ENCODE measurements at regions not wholly inside any gene's neighbourhood (a gene's known extent, or its start where the extent isn't known, plus 50 kb on each side); places are given as distances from the start of the nearest gene placed in this dataset.
"Not testable (repeated sequence)": the region's sequence is repeated elsewhere in the genome, so short reads cannot be mapped to it uniquely, and the experiment has no call there.

GRCh38 chr10:126759531-126759930 is 89.0 kb upstream of the C10orf90 start:
- no peak for TF ChIP-seq YY2 (tag by site-specific recombination; IDR thresholded peaks at IDR 0.05)
- no peak for TF ChIP-seq ZNF169 (tag by site-specific recombination; IDR thresholded peaks at IDR 0.05)
- no peak for TF ChIP-seq ZNF624 (tag by site-specific recombination; IDR thresholded peaks at IDR 0.05)
- TF ChIP-seq, protein P1, sequence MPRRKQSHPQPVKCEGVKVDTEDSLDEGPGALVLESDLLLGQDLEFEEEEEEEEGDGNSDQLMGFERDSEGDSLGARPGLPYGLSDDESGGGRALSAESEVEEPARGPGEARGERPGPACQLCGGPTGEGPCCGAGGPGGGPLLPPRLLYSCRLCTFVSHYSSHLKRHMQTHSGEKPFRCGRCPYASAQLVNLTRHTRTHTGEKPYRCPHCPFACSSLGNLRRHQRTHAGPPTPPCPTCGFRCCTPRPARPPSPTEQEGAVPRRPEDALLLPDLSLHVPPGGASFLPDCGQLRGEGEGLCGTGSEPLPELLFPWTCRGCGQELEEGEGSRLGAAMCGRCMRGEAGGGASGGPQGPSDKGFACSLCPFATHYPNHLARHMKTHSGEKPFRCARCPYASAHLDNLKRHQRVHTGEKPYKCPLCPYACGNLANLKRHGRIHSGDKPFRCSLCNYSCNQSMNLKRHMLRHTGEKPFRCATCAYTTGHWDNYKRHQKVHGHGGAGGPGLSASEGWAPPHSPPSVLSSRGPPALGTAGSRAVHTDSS (tag by site-specific recombination; IDR thresholded peaks at IDR 0.05): no peak
- no peak for TF ChIP-seq ZNF423 (tag by site-specific recombination; IDR thresholded peaks at IDR 0.05)
- no peak for TF ChIP-seq GLIS2 (tag by site-specific recombination; IDR thresholded peaks at IDR 0.05)
- no peak for TF ChIP-seq ZNF664 (tag by site-specific recombination; IDR thresholded peaks at IDR 0.05)
- TF ChIP-seq OVOL3 (tag by site-specific recombination; IDR thresholded peaks at IDR 0.05): no peak
- no peak for TF ChIP-seq YY1 (tag by site-specific recombination; IDR thresholded peaks at IDR 0.05)
- no peak for TF ChIP-seq ZNF112 (tag by site-specific recombination; IDR thresholded peaks at IDR 0.05)
- TF ChIP-seq ZNF585B (tag by site-specific recombination; IDR thresholded peaks at IDR 0.05): no peak
- no peak for TF ChIP-seq ZNF660 (tag by site-specific recombination; IDR thresholded peaks at IDR 0.05)
- no peak for TF ChIP-seq REPIN1 (tag by site-specific recombination; IDR thresholded peaks at IDR 0.05; ENCODE audit: low read depth)
- no peak for TF ChIP-seq RBAK (tag by site-specific recombination; IDR thresholded peaks at IDR 0.05)
- TF ChIP-seq, protein P2, sequence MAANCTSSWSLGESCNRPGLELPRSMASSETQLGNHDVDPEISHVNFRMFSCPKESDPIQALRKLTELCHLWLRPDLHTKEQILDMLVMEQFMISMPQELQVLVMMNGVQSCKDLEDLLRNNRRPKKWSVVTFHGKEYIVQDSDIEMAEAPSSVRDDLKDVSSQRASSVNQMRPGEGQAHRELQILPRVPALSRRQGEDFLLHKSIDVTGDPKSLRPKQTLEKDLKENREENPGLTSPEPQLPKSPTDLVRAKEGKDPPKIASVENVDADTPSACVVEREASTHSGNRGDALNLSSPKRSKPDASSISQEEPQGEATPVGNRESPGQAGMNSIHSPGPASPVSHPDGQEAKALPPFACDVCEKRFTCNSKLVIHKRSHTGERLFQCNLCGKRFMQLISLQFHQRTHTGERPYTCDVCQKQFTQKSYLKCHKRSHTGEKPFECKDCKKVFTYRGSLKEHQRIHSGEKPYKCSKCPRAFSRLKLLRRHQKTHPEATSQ (tag by site-specific recombination; IDR thresholded peaks at IDR 0.05): no peak
- TF ChIP-seq WT1 (tag by site-specific recombination; IDR thresholded peaks at IDR 0.05): no peak
- Histone ChIP-seq H3K27ac (ENCODE audit: extremely low read depth, low read depth, low read length) (no peak overlapping the region), H3K4me3 (ENCODE audit: low read depth, low read length) (no peak overlapping the region), H3K9me3 (ENCODE audit: control insufficient read depth, insufficient read depth, low read depth, low read length) (no peaks in the 10 kb centered on the region), H3K36me3 (ENCODE audit: control insufficient read depth in 2 of 2, insufficient read depth in 1 of 2, low read length in 2 of 2) (no peaks in the 10 kb centered on the region), H3K4me1 (ENCODE audit: control insufficient read depth, insufficient read depth, low read length) (no peaks in the 10 kb centered on the region)
- ChIA-PET POLR2A (no interaction called here), CTCF (interaction anchor here (1.5 kb wide), 1 partner anchor 11 kb away, joined by 5 read pairs; no protein-coding TSS in a partner anchor)

DNA sequence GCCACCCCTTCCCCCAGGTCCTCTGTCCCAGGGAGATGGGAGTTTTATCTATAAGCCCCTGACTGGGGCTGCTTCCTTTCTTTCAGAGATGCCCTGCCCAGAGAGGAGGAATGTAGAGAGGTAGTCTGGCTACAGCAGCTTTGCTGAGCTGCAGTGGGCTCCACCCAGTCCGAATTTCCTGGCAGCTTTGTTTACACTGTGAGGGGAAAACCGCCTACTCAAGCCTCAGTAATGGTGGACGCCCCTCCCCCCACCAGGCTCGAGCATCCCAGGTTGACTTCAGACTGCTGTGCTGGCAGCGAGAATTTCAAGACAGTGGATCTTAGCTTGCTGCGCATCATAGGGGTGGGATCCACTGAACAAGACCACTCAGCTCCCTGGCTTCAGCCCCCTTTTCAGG is 96.2 kb upstream of the C10orf90 start:
- H3K27ac ChIP-seq (ENCODE audit: extremely low read depth, low read depth, low read length); H3K4me1 ChIP-seq (ENCODE audit: control insufficient read depth, insufficient read depth, low read length); H3K36me3 ChIP-seq (ENCODE audit: control insufficient read depth in 2 of 2, insufficient read depth in 1 of 2, low read length in 2 of 2); CTCF ChIA-PET; H3K9me3 ChIP-seq (ENCODE audit: control insufficient read depth, insufficient read depth, low read depth, low read length); POLR2A ChIA-PET; H3K4me3 ChIP-seq (ENCODE audit: low read depth, low read length): not testable (repeated sequence)

DNA sequence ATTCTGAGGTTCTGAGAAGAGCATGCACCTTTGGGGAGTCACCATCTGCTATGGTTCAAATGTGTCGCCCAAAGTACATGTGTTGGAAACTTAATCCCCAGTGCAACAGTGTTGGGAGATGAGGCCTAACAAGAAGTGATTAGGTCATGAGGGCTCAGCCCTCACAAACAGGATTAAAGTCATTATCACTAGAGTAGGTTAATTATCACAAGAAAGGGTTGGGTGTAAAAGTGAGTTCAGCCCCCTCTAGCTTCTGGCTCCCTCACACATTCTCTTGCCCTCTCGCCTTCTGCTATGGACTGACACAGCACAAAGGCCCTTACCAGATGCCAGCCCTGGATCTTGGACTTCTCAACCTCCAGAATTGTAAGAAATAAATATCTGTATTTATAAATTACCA is 100.3 kb upstream of the C10orf90 start:
- Histone ChIP-seq H3K27ac (ENCODE audit: extremely low read depth, low read depth, low read length) (no peak overlapping the region), H3K36me3 (ENCODE audit: control insufficient read depth in 2 of 2, insufficient read depth in 1 of 2, low read length in 2 of 2) (no peaks in the 10 kb centered on the region), H3K4me3 (ENCODE audit: low read depth, low read length) (no peak overlapping the region), H3K9me3 (ENCODE audit: control insufficient read depth, insufficient read depth, low read depth, low read length) (no peaks in the 10 kb centered on the region), H3K4me1 (ENCODE audit: control insufficient read depth, insufficient read depth, low read length) (no peaks in the 10 kb centered on the region)
- POLR2A ChIA-PET: no interaction called here
- CTCF ChIA-PET: no interaction called here
- TF ChIP-seq ZBTB7A (tag by site-specific recombination; IDR thresholded peaks at IDR 0.05; ENCODE audit: low read depth): no peak

DNA sequence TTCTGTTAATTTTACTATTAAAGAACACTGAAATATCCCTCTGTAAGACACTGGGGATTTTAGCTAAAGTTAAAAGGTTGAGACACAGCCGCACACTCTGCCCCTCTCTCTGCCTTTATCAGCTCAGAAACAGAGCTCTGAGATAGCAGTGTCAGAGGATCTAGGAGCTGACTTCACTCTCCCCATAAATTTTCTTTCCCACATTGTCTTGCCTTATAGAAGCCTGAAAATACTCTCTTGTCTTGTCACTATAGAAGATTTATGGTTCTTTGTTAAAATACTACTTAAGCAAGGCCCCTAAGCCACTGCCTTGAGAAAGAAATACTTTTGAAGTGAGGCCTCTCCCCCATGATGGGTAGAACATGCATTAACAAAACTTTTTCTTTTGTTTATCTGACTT is 105.7 kb upstream of the C10orf90 start:
- Histone ChIP-seq H3K36me3 (ENCODE audit: control insufficient read depth in 2 of 2, insufficient read depth in 1 of 2, low read length in 2 of 2) (no peaks in the 10 kb centered on the region), H3K9me3 (ENCODE audit: control insufficient read depth, insufficient read depth, low read depth, low read length) (no peaks in the 10 kb centered on the region), H3K27ac (ENCODE audit: extremely low read depth, low read depth, low read length) (no peak overlapping the region), H3K4me1 (ENCODE audit: control insufficient read depth, insufficient read depth, low read length) (no peaks in the 10 kb centered on the region), H3K4me3 (ENCODE audit: low read depth, low read length) (no peak overlapping the region)
- ChIA-PET POLR2A (no interaction called here), CTCF (interaction anchor here (0.5 kb wide), 1 partner anchor 739 kb away, joined by 4 read pairs; no protein-coding TSS in a partner anchor)
- TF ChIP-seq ZSCAN23 (tag by site-specific recombination; IDR thresholded peaks at IDR 0.05) (no peak), ZNF639 (tag by site-specific recombination; IDR thresholded peaks at IDR 0.05) (no peak), SCRT1 (tag by site-specific recombination; IDR thresholded peaks at IDR 0.05; ENCODE audit: borderline replicate concordance) (no peak), ZNF433 (tag by site-specific recombination; IDR thresholded peaks at IDR 0.05; ENCODE audit: low read depth) (no peak), ZNF211 (tag by site-specific recombination; IDR thresholded peaks at IDR 0.05; ENCODE audit: low read depth) (no peak), TRIM28 (IDR thresholded peaks at IDR 0.05; ENCODE audit: borderline replicate concordance, low read length) (no peak)
- TF ChIP-seq, protein P3, sequence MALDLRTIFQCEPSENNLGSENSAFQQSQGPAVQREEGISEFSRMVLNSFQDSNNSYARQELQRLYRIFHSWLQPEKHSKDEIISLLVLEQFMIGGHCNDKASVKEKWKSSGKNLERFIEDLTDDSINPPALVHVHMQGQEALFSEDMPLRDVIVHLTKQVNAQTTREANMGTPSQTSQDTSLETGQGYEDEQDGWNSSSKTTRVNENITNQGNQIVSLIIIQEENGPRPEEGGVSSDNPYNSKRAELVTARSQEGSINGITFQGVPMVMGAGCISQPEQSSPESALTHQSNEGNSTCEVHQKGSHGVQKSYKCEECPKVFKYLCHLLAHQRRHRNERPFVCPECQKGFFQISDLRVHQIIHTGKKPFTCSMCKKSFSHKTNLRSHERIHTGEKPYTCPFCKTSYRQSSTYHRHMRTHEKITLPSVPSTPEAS (tag by site-specific recombination; IDR thresholded peaks at IDR 0.05): no peak
